K562 (cell line): ENCODE measurements at regions not wholly inside any gene's neighbourhood (a gene's known extent, or its start where the extent isn't known, plus 50 kb on each side); places are given as distances from the start of the nearest gene placed in this dataset.
A peak's percentile ranks its signal among the peaks of the same experiment; 100 is the strongest.

ENCODE experiments used
- ATAC-seq: fragments of 200-7000 bp; cut with Tn5 transposase; 3 replicates; pipeline ENCODE4 v1.9.1; 2020; ENCODE audit warnings: moderate library complexity
- BruUV-seq: library from RNA; stranded (reverse); fragments of 400-500 nt; replicated peaks from 2 replicates; lab custom pipeline; 2021; lab: Mats Ljungman, UMichigan
- CTCF ChIA-PET: fragments of 300-600 bp; formaldehyde crosslinking; extraction: SDS; loops from one replicate; lab custom pipeline; 2021; ENCODE audit warnings: low intra/inter-chr PET ratio; lab: Yijun Ruan, JAX
- POLR2A ChIA-PET: fragments of 300-600, 350-650 bp; sonication (Branson Sonifier 250); formaldehyde crosslinking; extraction: SDS; loops from one replicate; lab custom pipeline; 2021; ENCODE audit warnings: antibody characterized with exemption, inconsistent platforms; lab: Yijun Ruan, JAX
- DNase-seq, 4 experiments: peaks; one replicate each; pipeline versions ENCODE4 v3.0.0 to v3.0.0-alpha.2; 2011 to 2018; ENCODE audit warnings: low spot score in 3 of 4, mixed read lengths in 3 of 4; ENCODE audit errors: extremely low read depth in 1 of 4
- FAIRE-seq: peaks from 2 replicates; lab custom pipeline; 2011; peaks lifted over from hg19 to GRCh38; lab: Jason Lieb, UNC
- H2AFZ ChIP-seq: 2 replicates; pipeline ENCODE4 v1.6.0; 2011; ENCODE audit warnings: low read depth, low read length, control low read depth, inconsistent platforms
- H3K27ac ChIP-seq: fragments of 200-600 bp; 3 replicates; pipeline ENCODE4 v1.8.0; 2011; ENCODE audit warnings: low read depth, mild to moderate bottlenecking, control low read depth, inconsistent platforms, low read length, moderate library complexity, mixed read lengths; ENCODE audit errors: extremely low read depth
- H3K27me3 ChIP-seq, 2 experiments: fragments of 300-600 bp in 1 of 2; 2 replicates in 1 of 2; 3 replicates in 1 of 2; pipeline versions ENCODE4 v1.6.0 to v1.8.0; 2011; ENCODE audit warnings: inconsistent platforms in 2 of 2, low read length in 2 of 2, mild to moderate bottlenecking in 1 of 2, mixed read lengths in 1 of 2, moderate library complexity in 1 of 2; ENCODE audit not compliant: control insufficient read depth in 2 of 2, insufficient read depth in 2 of 2
- H3K36me3 ChIP-seq: fragments of 300-600 bp; 3 replicates; pipeline ENCODE4 v1.8.0; 2011; ENCODE audit warnings: mild to moderate bottlenecking, low read length, inconsistent platforms; ENCODE audit not compliant: control insufficient read depth, insufficient read depth
- H3K4me1 ChIP-seq, 2 experiments: fragments of 200-600 bp in 1 of 2; replicated peaks in 1 of 2; 2 replicates in 1 of 2; 3 replicates in 1 of 2; pipeline versions ENCODE4 v1.5.1 to v1.8.0; 2011; ENCODE audit warnings: inconsistent platforms in 2 of 2, low read length in 2 of 2, mild to moderate bottlenecking in 1 of 2, mixed read lengths in 1 of 2, moderate library complexity in 1 of 2; ENCODE audit not compliant: control insufficient read depth in 2 of 2, insufficient read depth in 2 of 2
- H3K4me2 ChIP-seq: 2 replicates; pipeline ENCODE4 v1.6.1; 2011; ENCODE audit warnings: low read length, control low read depth, inconsistent platforms, mixed read lengths; ENCODE audit not compliant: insufficient read depth
- H3K4me3 ChIP-seq: fragments of 200-600 bp; sonication (generic), shearing (Covaris generic); 2 replicates; pipeline ENCODE4 v1.5.1; 2016; ENCODE audit warnings: control low read depth, inconsistent platforms
- H3K79me2 ChIP-seq: fragments of 200-600 bp; 3 replicates; pipeline ENCODE4 v1.8.0; 2011; ENCODE audit warnings: low read length, inconsistent platforms; ENCODE audit not compliant: control insufficient read depth, insufficient read depth
- H3K9ac ChIP-seq, 2 experiments: 2 replicates each; pipeline versions ENCODE4 v1.6.0 to v1.6.1; 2011; ENCODE audit warnings: low read depth in 2 of 2, low read length in 2 of 2, control low read depth in 1 of 2, inconsistent platforms in 1 of 2, mild to moderate bottlenecking in 1 of 2, mixed read lengths in 1 of 2; ENCODE audit not compliant: insufficient read depth in 1 of 2
- H3K9me1 ChIP-seq: one replicate; pipeline ENCODE4 v1.6.0; 2011; ENCODE audit warnings: inconsistent platforms, mild to moderate bottlenecking, low read length, moderate library complexity; ENCODE audit not compliant: control insufficient read depth, insufficient read depth
- H3K9me3 ChIP-seq: replicated peaks from 2 replicates; pipeline ENCODE4 v1.5.1; 2011; ENCODE audit warnings: low read depth, low read length, inconsistent platforms; ENCODE audit not compliant: control insufficient read depth, insufficient read depth
- H4K20me1 ChIP-seq: replicated peaks from 2 replicates; pipeline ENCODE4 v1.6.1; 2011; ENCODE audit warnings: low read length, inconsistent platforms, mixed read lengths; ENCODE audit not compliant: control insufficient read depth, insufficient read depth
- CBFA2T2 ChIP-seq: fragments of 450-650 bp; conservative IDR thresholded peaks from 2 replicates; pipeline ENCODE4 v1.6.1; 2017; ENCODE audit warnings: mild to moderate bottlenecking
- FOXJ2 ChIP-seq: fragments of 200-800 bp; sonication (Bioruptor generic); IDR thresholded peaks from 2 replicates; pipeline ENCODE4 v1.6.1; 2016; ENCODE audit warnings: missing genetic modification characterization, missing compliant biosample characterization
- FOXK2 ChIP-seq, 2 experiments: fragments of 450-650 bp; IDR thresholded peaks in 1 of 2; conservative IDR thresholded peaks in 1 of 2; 2 replicates each; pipeline ENCODE4 v1.6.1; 2016; ENCODE audit warnings: low read depth in 2 of 2, mild to moderate bottlenecking in 1 of 2
- HSF4 ChIP-seq: fragments of 250-450 bp; sonication (Bioruptor Pico); IDR thresholded peaks from 2 replicates; pipeline ENCODE4 v2.1.2; 2022; ENCODE audit warnings: mild to moderate bottlenecking, moderate library complexity, borderline replicate concordance
- JUN ChIP-seq, 2 experiments: sonication (generic) in 1 of 2; formaldehyde crosslinking in 1 of 2; IDR thresholded peaks; 2 replicates each; pipeline versions ENCODE4 v1.6.1 to v1.8.0; 2012 to 2022; ENCODE audit warnings: borderline replicate concordance in 2 of 2, mild to moderate bottlenecking in 2 of 2, improper control_type of control experiment in 1 of 2, low read depth in 1 of 2, low read length in 1 of 2, missing genetic modification reagents in 1 of 2
- KAT2B ChIP-seq: IDR thresholded peaks from one replicate; pipeline ENCODE4 v1.6.1; 2012; ENCODE audit warnings: low read depth, mild to moderate bottlenecking, control low read depth, inconsistent platforms, low read length, moderate library complexity
- KDM1A ChIP-seq, 2 experiments: fragments of 450-650 bp; IDR thresholded peaks; 2 replicates each; pipeline ENCODE4 v1.6.1; 2016; ENCODE audit warnings: mild to moderate bottlenecking in 2 of 2
- KLF13 ChIP-seq: fragments of 450-650 bp; IDR thresholded peaks from 2 replicates; pipeline ENCODE4 v1.6.1; 2016; ENCODE audit warnings: missing genetic modification characterization, low read depth, mild to moderate bottlenecking, missing compliant biosample characterization, moderate library complexity, borderline replicate concordance
- MTA3 ChIP-seq: fragments of 450-650 bp; formaldehyde crosslinking; IDR thresholded peaks from 2 replicates; pipeline ENCODE4 v1.6.1; 2017; ENCODE audit warnings: mild to moderate bottlenecking, borderline replicate concordance
- NCOR1 ChIP-seq: fragments of 450-650 bp; IDR thresholded peaks from 2 replicates; pipeline ENCODE4 v1.6.1; 2016; ENCODE audit warnings: mild to moderate bottlenecking, moderate library complexity
- POLR2AphosphoS2 ChIP-seq: IDR thresholded peaks from 2 replicates; pipeline ENCODE4 v1.6.1; 2012; ENCODE audit warnings: low read length, improper control_type of control experiment
- RBM15 ChIP-seq: fragments of 200-400 bp; formaldehyde crosslinking; IDR thresholded peaks from 2 replicates; pipeline ENCODE4 v1.6.1; 2018; ENCODE audit warnings: mild to moderate bottlenecking, low read length, moderate library complexity; ENCODE audit not compliant: insufficient read depth
- STAG1 ChIP-seq: sonication (generic); formaldehyde crosslinking; IDR thresholded peaks from 2 replicates; pipeline ENCODE4 v1.5.0; 2020; ENCODE audit warnings: missing genetic modification reagents, borderline replicate concordance
- TFE3 ChIP-seq: fragments of 450-650 bp; formaldehyde crosslinking; IDR thresholded peaks from 2 replicates; pipeline ENCODE4 v1.4.0; 2020; ENCODE audit warnings: mild to moderate bottlenecking, mixed read lengths
- THAP7 ChIP-seq: fragments of 250-450 bp; sonication (Bioruptor Pico); IDR thresholded peaks from 2 replicates; pipeline ENCODE4 v1.5.0; 2021
- ZBED1 ChIP-seq: IDR thresholded peaks from 2 replicates; pipeline ENCODE4 v1.6.1; 2014
- ZNF133 ChIP-seq: fragments of 250-450 bp; sonication (Bioruptor Pico); IDR thresholded peaks from 2 replicates; pipeline ENCODE4 v1.4.0; 2020; ENCODE audit warnings: mild to moderate bottlenecking
- ZNF274 ChIP-seq: IDR thresholded peaks from 2 replicates; pipeline ENCODE4 v1.6.1; 2011; ENCODE audit warnings: low read depth, mild to moderate bottlenecking, low read length, moderate library complexity, borderline replicate concordance
- ZNF280A ChIP-seq: fragments of 450-650 bp; IDR thresholded peaks from 2 replicates; pipeline ENCODE4 v1.6.1; 2018; ENCODE audit warnings: mild to moderate bottlenecking, low read depth; ENCODE audit not compliant: partially characterized antibody
- ZNF699 ChIP-seq: fragments of 250-450 bp; sonication (Bioruptor Pico); IDR thresholded peaks from 2 replicates; pipeline ENCODE4 v1.8.0; 2021; ENCODE audit warnings: mild to moderate bottlenecking, moderate library complexity; ENCODE audit not compliant: insufficient replicate concordance
- ZNF766 ChIP-seq: fragments of 200-800 bp; sonication (Bioruptor generic); conservative IDR thresholded peaks from 2 replicates; pipeline ENCODE4 v1.6.1; 2016; ENCODE audit warnings: missing genetic modification characterization, missing compliant biosample characterization
- WGBS: fragments of 100-300 bp; shearing (Covaris generic); methylation state at CpG from one replicate; pipeline ENCODE4 v1.1.6; 2016; ENCODE audit warnings: low coverage, mixed read lengths; ENCODE audit not compliant: insufficient coverage; ENCODE audit errors: missing lambda C conversion rate; 5-methylcytosine and 5-hydroxymethylcytosine counted together
- in situ Hi-C: fragments of 300-500 bp; cut with MboI; formaldehyde crosslinking; loops from 4 replicates; pipeline ENCODE4 v1.15.0; 2018; ENCODE audit warnings: inconsistent platforms, mixed read lengths
- intact Hi-C: fragments of 100-400 bp; cut with micrococcal nuclease; formaldehyde crosslinking; loops from 2 replicates; pipeline ENCODE4 v1.14.2; 2022

GRCh38 chr1:166573199-166573598 is 266.1 kb upstream of the POGK start:
- H4K20me1 ChIP-seq, result no peaks in the 10 kb centered on the region
- H3K79me2 ChIP-seq, result no peaks in the 10 kb centered on the region
- no peaks in the 10 kb centered on the region for H3K27me3 ChIP-seq
- H3K27ac ChIP-seq, result no peak overlapping the region
- peak in 2 of 4 experiments; percentile 33 to 40 for DNase-seq
- no peak overlapping the region for H3K4me2 ChIP-seq
- no TSS peak for BruUV-seq
- H2AFZ ChIP-seq, result no peak overlapping the region
- ChIA-PET CTCF (no interaction called here), POLR2A (interaction anchor here (1.1 to 1.5 kb wide), 2 partner anchors 21 to 132 kb away, joined by 3 to 4 read pairs; no protein-coding TSS in a partner anchor)
- ATAC-seq, result peak; percentile 43; the same call in 2 of the 3 replicates
- H3K9me1 ChIP-seq, result no peaks in the 10 kb centered on the region
- FAIRE-seq, result no peak
- intact Hi-C loops (no loop called here), in situ Hi-C loops (no loop called here)
- WGBS, result 4% methylated on average over 1 of the region's 1 CpG
- H3K4me3 ChIP-seq, result no peak overlapping the region
- no peaks in the 10 kb centered on the region for H3K36me3 ChIP-seq
- no peaks in the 10 kb centered on the region; a peak in 1 of 5 replicates for H3K4me1 ChIP-seq
- no peak overlapping the region for H3K9ac ChIP-seq
- no peaks in the 10 kb centered on the region for H3K9me3 ChIP-seq
- peak; percentile 61 to 65 for TF ChIP-seq KDM1A (IDR thresholded peaks at IDR 0.05)
- no peak for TF ChIP-seq THAP7
- no peak for TF ChIP-seq MTA3
- no peak for TF ChIP-seq KAT2B
- TF ChIP-seq ZNF699 (CRISPR knock-in tag), result no peak
- TF ChIP-seq TFE3 (CRISPR knock-in tag), result no peak
- no peak for TF ChIP-seq ZNF133 (CRISPR knock-in tag)
- no peak for TF ChIP-seq FOXK2 (conservative IDR thresholded peaks at IDR 0.05 in 1 of 2, IDR thresholded peaks at IDR 0.05 in 1 of 2; ENCODE audit: low read depth in 2 of 2)
- no peak for TF ChIP-seq HSF4
- no peak for TF ChIP-seq POLR2AphosphoS2
- no peak for TF ChIP-seq NCOR1
- no peak for TF ChIP-seq FOXJ2 (tag)
- TF ChIP-seq ZNF280A, result no peak
- TF ChIP-seq JUN (IDR thresholded peaks at IDR 0.05; ENCODE audit: borderline replicate concordance, low read depth, low read length), result no peak
- TF ChIP-seq JUN (CRISPR knock-in tag; IDR thresholded peaks at IDR 0.05; ENCODE audit: borderline replicate concordance), result no peak
- no peak for TF ChIP-seq ZBED1
- no peak for TF ChIP-seq ZNF274
- TF ChIP-seq ZNF766, result no peak
- no peak for TF ChIP-seq STAG1 (CRISPR knock-in tag)
- peak; percentile 65 for TF ChIP-seq CBFA2T2
- no peak for TF ChIP-seq KLF13
- no peak for TF ChIP-seq RBM15
